Hematopoietic multipotent progenitor cell treated with erythropoietin and hydrocortisone succinate and interleukin-3 and kit ligand, for 6 days (in vitro differentiated cells): ENCODE measurements at regions not wholly inside any gene's neighbourhood (a gene's known extent, or its start where the extent isn't known, plus 50 kb on each side); places are given as distances from the start of the nearest gene placed in this dataset.
"Not testable (repeated sequence)": the region's sequence is repeated elsewhere in the genome, so short reads cannot be mapped to it uniquely, and the experiment has no call there.

ENCODE experiments used
- DNase-seq: peaks from one replicate; pipeline ENCODE4 v3.0.0-alpha.2; 2015

GRCh38 chr2:131584380-131584779 lies 56.7 kb downstream of the CCDC74A start:
- DNase-seq: no peak

DNA sequence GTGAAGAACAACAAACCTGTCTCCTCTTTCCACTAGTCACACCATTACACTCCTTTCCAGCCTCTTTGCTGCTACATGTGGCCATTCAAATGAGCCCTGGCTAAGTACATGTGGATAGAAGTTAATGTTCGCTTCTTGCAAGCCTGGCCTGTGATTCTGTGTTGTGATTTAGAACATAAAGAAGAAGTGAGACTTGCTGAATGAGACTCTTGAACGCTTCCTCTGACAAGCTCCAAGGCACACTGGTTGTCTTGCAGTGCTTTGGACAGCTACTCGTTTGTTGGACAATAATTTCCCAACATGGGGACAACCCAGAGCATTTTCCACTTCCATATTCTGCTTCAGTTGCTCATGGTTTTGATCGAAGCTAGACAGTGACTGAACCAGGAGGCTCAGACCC lies 57.3 kb downstream of the CCDC74A start:
- no peak for DNase-seq

DNA sequence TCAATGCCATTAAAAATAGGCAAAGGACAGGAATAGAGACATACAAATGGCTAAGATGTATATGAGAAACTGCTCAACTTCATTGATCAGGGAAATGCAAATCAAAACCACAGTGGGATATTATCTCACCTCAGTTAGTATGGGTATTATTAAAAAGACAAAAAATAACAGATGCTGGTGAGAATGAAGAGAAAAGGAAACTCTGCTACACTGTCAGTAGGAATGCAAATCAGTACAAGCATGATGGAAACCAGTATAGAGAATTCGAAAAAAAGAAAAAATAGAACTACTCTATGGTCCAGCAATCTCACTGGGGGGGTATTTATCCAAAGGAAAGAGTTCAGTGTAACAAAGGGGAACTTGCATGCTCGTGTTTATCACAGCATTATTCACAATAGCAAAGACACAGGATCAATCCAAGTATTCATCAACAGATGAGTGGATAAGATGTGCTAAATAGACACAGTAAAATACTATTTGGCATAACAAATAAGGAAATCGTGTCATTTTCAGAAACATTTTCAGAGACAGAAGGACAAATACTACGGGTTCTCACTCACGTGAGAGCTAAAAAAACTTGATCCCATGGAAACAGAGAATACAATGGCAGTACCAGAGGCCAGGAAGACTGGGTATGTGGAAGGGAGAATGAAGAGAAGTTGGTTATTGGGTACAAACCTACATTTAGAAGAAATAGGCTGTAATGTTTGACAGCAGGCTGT lies 60.6 kb downstream of the CCDC74A start:
- DNase-seq: no peak

DNA sequence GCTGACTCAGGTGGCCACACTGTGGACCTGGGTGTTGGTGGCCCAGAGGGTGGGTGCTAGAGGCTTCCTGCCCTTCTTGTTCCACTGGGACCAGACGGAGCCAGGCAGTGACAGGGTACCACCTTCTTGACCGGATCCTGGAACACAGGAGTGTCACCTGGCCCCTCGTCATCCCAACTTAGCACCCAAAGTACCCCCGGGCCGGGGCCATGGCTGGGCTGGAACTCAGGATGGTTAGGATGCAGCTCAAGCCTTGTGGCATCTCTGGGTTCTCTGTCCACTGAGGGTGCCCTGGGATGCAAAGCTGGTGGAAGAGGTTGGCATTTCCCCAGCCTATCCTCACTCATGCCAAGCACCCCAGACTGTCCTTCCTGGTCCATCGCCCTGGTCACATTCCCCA lies 61.4 kb downstream of the CCDC74A start:
- DNase-seq: not testable (repeated sequence)

- DNase-seq: no peak
Measured at GRCh38 chr2:131590366-131590765, 62.7 kb downstream of the CCDC74A start.

DNA sequence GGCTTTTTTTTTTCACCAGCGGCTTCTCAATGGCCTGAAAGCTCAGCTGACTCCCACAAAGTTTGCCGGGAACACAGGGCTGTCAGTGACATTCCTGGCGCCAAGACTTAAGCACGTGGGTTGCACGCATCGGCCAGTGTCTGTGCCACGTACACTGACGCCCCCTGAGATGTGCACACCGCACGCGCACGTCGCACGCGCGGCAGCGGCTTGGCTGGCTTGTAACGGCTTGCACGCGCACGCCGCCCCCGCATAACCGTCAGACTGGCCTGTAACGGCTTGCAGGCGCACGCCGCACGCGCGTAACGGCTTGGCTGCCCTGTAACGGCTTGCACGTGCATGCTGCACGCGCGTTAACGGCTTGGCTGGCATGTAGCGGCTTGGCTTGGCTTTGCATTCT lies 63.2 kb downstream of the CCDC74A start:
- DNase-seq: no peak

DNA sequence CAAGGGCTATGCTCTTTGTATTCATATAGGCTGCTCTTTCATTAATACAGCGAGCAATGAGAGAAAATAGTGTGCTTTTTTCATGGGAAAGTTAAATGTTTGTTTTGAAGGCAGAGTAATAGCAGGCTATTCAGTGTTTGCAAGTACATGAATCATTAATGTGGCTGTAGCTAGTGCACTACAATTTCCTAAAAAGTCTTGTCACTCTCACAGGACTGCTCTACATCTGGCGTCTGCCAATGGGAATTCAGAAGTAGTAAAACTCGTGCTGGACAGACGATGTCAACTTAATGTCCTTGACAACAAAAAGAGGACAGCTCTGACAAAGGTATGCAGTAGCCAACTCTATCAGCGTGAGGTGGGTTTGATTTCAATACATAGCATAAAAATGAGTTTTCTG lies 68.9 kb downstream of the CCDC74A start:
- DNase-seq: not testable (repeated sequence)

- not testable (repeated sequence) for DNase-seq
Measured at GRCh38 chr2:131602444-131602843, 74.8 kb downstream of the CCDC74A start.

DNA sequence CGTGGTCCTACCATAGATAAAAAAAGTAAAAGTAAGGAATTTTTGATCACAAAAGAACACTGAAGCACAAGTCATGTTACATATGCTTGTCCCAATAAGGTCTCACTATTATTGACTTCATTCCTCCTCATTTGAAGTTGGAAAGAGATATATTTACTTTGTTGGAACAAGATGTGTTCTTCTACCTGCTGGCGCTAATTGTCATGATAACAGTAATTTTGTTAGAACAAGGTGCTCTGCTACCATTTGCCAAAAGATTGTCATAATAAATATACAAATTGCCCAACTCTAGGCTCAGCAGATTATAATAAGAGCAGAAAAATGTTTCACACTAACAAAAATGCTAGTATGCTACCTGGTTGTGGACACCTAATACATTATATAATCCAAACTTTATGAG lies 77.0 kb downstream of the CCDC74A start:
- DNase-seq: not testable (repeated sequence)

- not testable (repeated sequence) for DNase-seq
Measured at GRCh38 chr2:131606366-131606765, 78.7 kb downstream of the CCDC74A start.

DNA sequence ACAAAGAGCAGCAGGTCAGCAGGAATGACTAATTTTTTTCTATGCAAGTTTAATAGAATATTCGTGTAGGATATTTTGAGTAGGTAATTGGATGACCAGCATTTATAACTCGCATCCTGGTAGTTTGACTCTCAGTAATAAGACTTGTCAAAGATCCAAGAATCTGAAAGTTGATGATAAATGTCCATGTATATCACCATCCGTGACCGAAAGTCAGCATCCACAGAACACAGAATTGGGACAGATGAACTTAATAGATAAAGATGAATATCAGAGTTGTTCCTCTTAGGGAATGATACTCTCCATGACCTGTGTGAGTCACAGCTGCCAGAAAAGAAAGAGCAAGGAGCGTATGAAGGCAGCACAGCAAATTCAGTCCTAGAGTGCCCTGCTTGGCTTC lies 79.4 kb downstream of the CCDC74A start:
- not testable (repeated sequence) for DNase-seq

- not testable (repeated sequence) for DNase-seq
Measured at GRCh38 chr2:131614539-131614938, 86.9 kb downstream of the CCDC74A start.

- DNase-seq: not testable (repeated sequence)
Measured at GRCh38 chr2:131618320-131618719, 90.6 kb downstream of the CCDC74A start.

GRCh38 chr2:131622874-131623273 lies 95.2 kb downstream of the CCDC74A start:
- DNase-seq: peak; percentile 2

DNA sequence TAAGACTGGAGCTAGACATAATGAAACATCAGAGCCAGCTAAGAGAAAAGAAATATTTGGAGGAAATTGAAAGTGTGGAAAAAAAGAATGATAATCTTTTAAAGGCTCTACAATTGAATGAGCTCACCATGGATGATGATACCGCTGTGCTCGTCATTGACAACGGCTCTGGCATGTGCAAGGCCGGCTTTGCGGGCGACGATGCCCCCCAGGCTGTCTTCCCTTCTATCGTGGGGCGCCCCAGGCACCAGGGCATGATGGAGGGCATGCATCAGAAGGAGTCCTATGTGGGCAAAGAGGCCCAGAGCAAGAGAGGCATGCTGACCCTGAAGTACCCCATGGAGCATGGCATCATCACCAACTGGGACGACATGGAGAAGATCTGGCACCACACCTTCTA lies 98.3 kb downstream of the CCDC74A start:
- DNase-seq: not testable (repeated sequence)

DNA sequence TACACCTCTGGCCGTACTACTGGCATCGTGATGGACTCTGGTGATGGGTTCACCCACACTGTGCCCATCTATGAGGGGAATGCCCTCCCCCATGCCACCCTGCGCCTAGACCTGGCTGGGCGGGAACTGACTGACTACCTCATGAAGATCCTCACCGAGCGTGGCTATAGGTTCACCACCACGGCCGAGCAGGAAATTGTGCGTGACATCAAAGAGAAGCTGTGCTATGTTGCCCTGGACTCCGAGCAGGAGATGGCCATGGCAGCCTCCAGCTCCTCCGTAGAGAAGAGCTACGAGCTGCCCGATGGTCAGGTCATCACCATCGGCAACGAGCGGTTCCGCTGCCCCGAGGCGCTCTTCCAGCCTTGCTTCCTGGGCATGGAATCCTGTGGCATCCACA lies 98.9 kb downstream of the CCDC74A start:
- DNase-seq: not testable (repeated sequence)

DNA sequence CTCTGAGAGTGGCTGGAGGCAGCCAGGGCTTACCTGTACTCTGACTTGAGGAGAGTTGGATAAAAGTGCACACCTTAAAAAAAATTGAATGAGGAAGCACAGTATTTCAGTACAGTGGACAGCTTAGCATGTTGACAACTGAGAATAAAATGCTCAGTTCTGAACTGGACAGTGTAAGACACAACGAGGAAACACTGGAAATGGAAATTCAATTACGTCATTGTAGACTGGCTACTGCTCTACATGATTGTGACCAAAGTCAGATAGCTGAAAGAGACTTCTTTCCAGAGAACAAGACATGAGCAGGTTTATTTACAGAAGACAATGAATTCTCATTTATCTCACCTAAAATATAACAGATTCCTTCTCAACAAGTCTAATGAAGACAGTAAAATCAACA lies 100.1 kb downstream of the CCDC74A start:
- DNase-seq: not testable (repeated sequence)

DNA sequence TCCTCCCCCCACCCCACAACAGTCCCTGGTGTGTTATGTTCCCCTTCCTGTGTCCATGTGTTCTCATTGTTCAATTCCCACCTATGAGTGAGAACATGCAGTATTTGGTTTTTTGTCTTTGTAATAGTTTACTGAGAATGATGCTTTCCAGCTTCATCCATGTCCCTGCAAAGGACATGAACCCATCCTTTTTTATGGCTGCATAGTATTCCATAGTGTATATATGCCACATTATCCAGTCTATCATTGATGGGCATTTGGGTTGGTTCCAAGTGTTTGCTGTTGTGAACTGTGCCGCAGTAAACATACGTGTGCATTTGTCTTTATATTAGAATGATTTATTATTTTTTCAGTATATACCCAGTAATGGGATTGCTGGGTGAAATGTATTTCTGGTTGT lies 104.0 kb downstream of the CCDC74A start:
- not testable (repeated sequence) for DNase-seq

DNA sequence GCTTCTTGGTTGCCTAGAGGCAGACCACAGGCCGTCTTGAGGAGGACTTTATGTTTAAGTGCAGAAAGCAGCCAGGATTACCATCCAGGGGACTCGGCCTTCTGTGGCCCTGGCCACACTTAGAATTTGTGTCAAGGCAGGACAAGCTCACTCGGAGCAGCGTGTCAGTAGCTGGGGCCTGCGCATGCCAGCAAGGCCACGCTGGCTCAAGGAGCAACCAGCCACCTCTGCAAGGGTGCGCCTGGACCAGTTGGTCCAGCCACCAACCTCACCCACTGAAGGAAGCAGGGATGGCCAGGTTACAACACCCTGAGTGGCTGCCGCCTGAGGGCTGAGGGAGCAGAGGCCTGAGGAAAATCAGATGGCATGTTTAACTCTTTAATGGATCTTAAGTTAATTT lies 105.7 kb downstream of the CCDC74A start:
- DNase-seq: not testable (repeated sequence)

DNA sequence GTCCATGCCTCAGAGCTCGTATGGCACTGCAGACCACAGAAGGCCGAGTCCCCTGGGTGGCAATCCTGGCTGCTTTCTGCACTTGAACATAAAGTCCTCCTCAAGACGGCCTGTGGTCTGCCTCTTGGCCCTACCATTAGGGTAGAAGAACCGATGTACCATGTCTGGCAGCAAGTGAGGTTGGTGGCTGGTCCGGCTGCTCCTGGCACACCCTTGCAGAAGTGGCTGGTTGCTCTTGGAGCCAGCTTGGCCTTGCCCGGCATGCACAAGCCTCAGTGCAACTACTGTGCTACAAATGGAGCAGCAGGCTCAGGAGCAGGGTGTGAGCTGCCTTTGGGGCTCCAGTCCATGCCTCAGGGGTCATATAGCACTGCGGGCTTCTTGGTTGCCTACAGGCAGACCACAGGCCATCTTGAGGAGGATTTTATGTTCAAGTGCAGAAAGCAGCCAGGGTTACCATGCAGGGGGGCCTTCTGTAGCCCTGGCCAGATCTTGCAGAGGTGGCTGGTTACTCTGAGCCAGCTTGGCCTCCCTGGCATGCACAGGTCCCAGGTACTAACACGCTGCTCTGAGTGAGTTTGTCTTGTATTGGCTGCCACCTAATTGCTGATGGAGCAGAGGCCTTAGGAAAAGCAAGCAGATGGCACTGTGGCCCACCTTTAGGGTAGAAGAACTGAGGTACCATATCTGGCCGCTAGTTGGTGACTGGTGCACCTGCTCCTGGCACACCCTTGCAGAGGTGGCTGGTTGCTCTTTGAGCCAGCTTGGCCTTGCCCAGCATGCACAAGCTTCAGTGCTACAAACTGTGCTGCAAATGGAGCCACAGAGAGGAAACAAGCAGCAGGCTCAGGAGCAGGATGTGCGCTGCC lies 106.4 kb downstream of the CCDC74A start:
- DNase-seq: not testable (repeated sequence)

GRCh38 chr2:131635611-131636010 lies 107.9 kb downstream of the CCDC74A start:
- DNase-seq: no peak

DNA sequence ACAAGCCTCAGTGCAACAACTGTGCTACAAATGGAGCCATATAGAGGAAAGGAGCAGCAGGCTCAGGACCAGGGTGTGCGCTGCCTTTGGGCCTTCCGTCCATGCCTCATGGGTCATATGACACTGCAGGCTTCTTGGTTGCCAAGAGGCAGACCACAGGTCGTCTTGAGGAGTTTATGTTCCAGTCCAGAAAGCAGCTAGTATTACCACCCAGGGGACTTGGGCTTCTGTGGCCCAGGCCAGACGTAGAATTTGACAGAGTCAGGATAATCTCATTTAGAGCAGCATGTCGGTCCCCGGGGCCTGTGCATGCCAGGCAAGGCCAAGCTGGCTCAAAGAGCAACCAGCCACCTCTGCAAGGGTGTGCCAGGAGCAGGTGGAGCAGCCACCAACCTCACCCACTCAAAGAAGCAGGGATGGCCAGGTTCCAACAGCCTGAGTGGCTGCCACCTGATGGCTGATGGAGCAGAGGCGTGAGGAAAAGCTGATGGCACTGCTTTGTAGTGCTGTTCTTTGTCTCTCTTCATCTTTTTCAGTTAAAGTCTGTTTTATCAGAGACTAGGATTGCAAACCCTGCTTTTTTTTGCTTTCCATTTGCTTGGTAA lies 109.1 kb downstream of the CCDC74A start:
- not testable (repeated sequence) for DNase-seq

- DNase-seq: not testable (repeated sequence)
Measured at GRCh38 chr2:131639001-131639620, 111.4 kb downstream of the CCDC74A start.
